BLaER1 (cell line): ENCODE measurements at regions not wholly inside any gene's neighbourhood (a gene's known extent, or its start where the extent isn't known, plus 50 kb on each side); places are given as distances from the start of the nearest gene placed in this dataset.

ENCODE experiments used
- H3K27ac ChIP-seq: shearing (Covaris generic); formaldehyde crosslinking; 2 replicates; pipeline ENCODE4 v1.8.1; 2022
- H3K27me3 ChIP-seq: shearing (Covaris generic); formaldehyde crosslinking; 2 replicates; pipeline ENCODE4 v1.8.1; 2022
- H3K36me3 ChIP-seq: shearing (Covaris generic); formaldehyde crosslinking; 2 replicates; pipeline ENCODE4 v1.8.1; 2022
- H3K4me1 ChIP-seq: shearing (Covaris generic); formaldehyde crosslinking; 2 replicates; pipeline ENCODE4 v1.8.1; 2022
- H3K4me2 ChIP-seq: shearing (Covaris generic); formaldehyde crosslinking; 2 replicates; pipeline ENCODE4 v1.8.1; 2022
- H3K4me3 ChIP-seq: shearing (Covaris generic); formaldehyde crosslinking; 2 replicates; pipeline ENCODE4 v1.8.1; 2022
- H3K9ac ChIP-seq: shearing (Covaris generic); formaldehyde crosslinking; 2 replicates; pipeline ENCODE4 v1.8.1; 2022
- H3K9me3 ChIP-seq: shearing (Covaris generic); formaldehyde crosslinking; 2 replicates; pipeline ENCODE4 v1.8.1; 2022
- H4K20me1 ChIP-seq: shearing (Covaris generic); formaldehyde crosslinking; 2 replicates; pipeline ENCODE4 v1.8.1; 2022
- Cebpa-rat ChIP-seq: shearing (Covaris generic); IDR thresholded peaks from 2 replicates; pipeline ENCODE4 v1.8.1; 2022

DNA sequence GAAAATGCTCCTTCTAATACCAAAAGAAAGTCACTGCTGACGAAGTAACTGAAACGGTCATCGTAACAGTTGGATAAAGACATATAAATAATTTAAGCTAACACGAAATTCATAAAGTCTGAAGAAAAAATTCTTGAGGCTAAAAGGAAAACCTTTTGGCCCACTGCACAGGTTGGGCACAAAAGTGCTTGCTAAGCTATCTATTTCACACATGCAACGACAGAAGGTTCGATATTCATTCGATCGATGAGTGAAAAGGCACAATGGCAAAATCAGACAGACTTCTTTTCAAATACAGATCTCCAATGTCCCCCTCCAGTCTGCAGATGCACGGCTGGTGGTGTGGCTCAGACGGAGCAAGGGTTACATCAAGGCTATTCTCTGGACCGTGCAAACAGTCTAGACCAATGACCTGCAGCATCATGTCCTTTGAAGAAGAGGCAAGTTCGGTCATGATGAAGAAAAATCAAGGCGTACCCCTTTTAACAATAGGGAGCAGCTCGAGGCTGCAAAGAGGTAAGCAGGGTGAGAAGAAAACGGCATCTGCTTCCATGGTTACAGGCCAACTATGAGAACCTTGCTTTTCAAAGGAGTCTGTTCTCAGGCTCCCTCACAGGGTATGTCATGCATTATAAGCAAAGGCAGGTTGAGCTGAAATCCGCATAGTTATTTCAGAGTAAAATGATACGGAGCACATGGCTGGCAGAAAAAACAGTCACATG, 579.6 kb downstream of the USP25 start:
- Histone ChIP-seq H3K4me3 (no peak overlapping the region), H3K9me3 (no peaks in the 10 kb centered on the region), H3K27me3 (no peaks in the 10 kb centered on the region)

DNA sequence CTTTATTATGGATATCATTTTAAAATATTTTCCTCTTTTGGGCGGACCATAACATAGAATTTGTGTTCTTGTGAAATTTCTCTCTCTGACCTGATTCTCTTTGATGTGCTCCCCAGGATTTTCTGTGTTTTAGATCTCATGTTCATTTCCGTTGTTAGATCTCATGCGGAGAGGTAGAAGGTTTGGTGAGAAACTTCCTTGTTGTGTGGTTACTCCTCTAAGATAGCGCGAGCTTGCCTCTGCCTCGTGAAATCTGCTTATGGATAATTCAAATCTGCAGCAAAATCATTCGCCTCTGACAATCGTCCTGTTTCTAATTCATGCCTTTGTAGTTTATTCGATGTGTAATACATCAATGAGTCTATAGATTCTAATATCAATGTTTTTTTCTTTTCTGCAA, 580.4 kb downstream of the USP25 start:
- H4K20me1 ChIP-seq, result no peaks in the 10 kb centered on the region
- H3K4me3 ChIP-seq, result no peak overlapping the region
- H3K27ac ChIP-seq, result no peak overlapping the region
- no peaks in the 10 kb centered on the region for H3K4me1 ChIP-seq
- H3K4me2 ChIP-seq, result no peak overlapping the region
- H3K27me3 ChIP-seq, result no peaks in the 10 kb centered on the region
- no peak overlapping the region for H3K9ac ChIP-seq
- H3K9me3 ChIP-seq, result no peaks in the 10 kb centered on the region
- TF ChIP-seq Cebpa-rat, result no peak
- H3K36me3 ChIP-seq, result no peaks in the 10 kb centered on the region

More for the DNA sequence above, 579.6 kb downstream of the USP25 start:
- Histone ChIP-seq H3K36me3 (no peaks in the 10 kb centered on the region), H3K9ac (no peak overlapping the region), H3K27ac (no peak overlapping the region), H3K4me2 (no peak overlapping the region), H4K20me1 (no peaks in the 10 kb centered on the region), H3K4me1 (no peaks in the 10 kb centered on the region)
- no peak for TF ChIP-seq Cebpa-rat

DNA sequence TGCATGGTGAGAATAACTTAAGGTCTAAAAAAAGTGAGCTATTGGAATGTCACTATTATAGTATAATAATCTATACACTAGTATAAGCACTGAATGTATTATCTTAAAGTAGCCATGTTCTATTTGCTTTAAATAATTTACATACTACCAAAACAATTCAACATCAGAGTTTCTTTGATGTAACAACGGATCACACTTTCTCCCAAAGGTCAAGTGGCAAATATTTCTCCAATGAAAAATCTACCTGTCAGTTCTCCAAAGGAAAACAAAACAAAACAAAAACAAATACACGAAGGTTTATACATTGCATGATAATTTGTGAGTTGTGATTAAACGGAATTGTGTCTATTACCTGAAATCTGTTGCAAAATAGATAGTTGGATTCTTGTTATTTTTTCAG, 581.4 kb downstream of the USP25 start:
- Histone ChIP-seq H3K27ac (no peak overlapping the region), H4K20me1 (no peaks in the 10 kb centered on the region), H3K9me3 (no peaks in the 10 kb centered on the region), H3K36me3 (no peaks in the 10 kb centered on the region), H3K27me3 (no peaks in the 10 kb centered on the region), H3K4me3 (no peak overlapping the region), H3K4me2 (no peak overlapping the region), H3K9ac (no peak overlapping the region), H3K4me1 (no peaks in the 10 kb centered on the region)
- TF ChIP-seq Cebpa-rat, result no peak

DNA sequence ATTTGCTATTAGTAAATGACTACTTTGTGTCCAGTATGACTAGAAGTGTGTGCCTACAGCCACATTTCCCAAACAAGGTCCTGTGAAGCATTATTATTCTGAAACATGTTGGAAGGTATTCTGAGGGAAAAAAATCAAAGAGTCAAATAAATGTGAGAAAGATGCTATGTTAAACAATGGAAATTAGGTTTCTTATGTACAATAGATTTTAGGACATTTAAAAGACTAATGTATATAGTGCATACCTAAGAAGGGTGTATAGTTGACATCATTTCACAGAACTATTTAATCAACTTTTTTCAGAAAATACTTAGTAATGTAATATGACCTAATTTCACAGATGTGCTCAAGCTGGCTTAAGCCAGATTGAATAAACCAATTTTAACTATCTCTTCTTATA, 582.5 kb downstream of the USP25 start:
- Histone ChIP-seq H3K27me3 (no peaks in the 10 kb centered on the region), H3K36me3 (no peaks in the 10 kb centered on the region), H3K27ac (no peak overlapping the region), H3K4me2 (no peak overlapping the region), H4K20me1 (no peaks in the 10 kb centered on the region), H3K9ac (no peak overlapping the region), H3K9me3 (no peaks in the 10 kb centered on the region), H3K4me3 (no peak overlapping the region), H3K4me1 (no peaks in the 10 kb centered on the region)
- no peak for TF ChIP-seq Cebpa-rat

DNA sequence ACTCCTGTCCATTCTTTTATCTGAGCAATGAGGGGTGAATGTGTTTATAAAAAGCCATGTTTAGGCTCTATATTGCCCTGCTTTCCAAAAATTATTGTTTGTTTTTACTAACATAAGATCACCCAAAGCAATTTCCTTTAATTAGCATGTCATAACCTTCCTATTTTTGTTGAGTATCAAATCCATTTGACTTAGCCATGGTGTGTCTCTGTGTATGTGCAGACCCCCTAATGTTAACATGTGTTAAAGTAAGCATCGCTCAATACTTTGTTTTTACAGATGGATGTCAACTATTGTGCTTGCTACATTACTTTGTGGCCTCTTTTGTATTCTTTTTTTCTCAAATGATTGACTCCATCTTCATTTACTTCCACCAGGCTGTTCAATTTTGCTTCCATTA, 585.4 kb downstream of the USP25 start:
- no peaks in the 10 kb centered on the region for H3K4me1 ChIP-seq
- H3K27me3 ChIP-seq, result no peaks in the 10 kb centered on the region
- H3K4me2 ChIP-seq, result no peak overlapping the region
- H3K9me3 ChIP-seq, result no peaks in the 10 kb centered on the region
- H3K27ac ChIP-seq, result no peak overlapping the region
- no peak overlapping the region for H3K9ac ChIP-seq
- no peak for TF ChIP-seq Cebpa-rat
- no peaks in the 10 kb centered on the region for H3K36me3 ChIP-seq
- no peak overlapping the region for H3K4me3 ChIP-seq
- H4K20me1 ChIP-seq, result no peaks in the 10 kb centered on the region

DNA sequence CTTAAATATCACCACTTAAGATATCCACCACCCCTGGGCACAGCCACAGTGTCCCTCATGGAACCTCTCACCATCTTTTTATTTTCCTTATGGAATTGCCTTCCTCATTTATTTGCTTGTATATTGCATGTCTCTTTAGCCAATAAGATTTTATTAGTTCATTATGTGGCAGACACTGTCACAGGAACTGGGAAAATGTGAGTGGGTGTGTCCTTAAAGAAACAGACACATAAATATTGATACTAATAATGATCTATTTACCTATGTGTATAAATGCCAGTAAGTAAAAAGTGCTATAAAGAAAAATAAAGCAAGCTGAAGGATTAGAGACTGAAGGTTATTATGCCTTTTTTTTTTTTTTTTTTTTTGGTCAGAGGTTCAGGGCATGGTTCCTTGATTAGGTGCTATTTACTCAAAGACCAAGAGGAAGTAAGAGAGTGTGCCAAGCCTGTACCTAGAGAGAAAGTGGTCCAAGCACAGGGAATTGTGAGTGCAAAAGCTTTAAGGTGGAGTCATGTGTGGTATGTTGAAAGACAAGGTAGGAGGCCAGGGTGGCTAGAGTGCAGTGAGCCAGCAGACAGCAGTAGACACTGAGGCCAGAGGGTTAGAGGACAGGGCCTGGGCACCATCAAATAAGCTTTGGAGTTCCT, 589.0 kb downstream of the USP25 start:
- no peaks in the 10 kb centered on the region for H3K9me3 ChIP-seq
- no peaks in the 10 kb centered on the region for H3K36me3 ChIP-seq
- no peak overlapping the region for H3K9ac ChIP-seq
- no peak overlapping the region for H3K4me2 ChIP-seq
- H3K27me3 ChIP-seq, result no peaks in the 10 kb centered on the region
- H3K4me1 ChIP-seq, result no peaks in the 10 kb centered on the region
- no peak overlapping the region for H3K4me3 ChIP-seq
- H3K27ac ChIP-seq, result no peak overlapping the region
- no peak for TF ChIP-seq Cebpa-rat
- no peaks in the 10 kb centered on the region for H4K20me1 ChIP-seq

DNA sequence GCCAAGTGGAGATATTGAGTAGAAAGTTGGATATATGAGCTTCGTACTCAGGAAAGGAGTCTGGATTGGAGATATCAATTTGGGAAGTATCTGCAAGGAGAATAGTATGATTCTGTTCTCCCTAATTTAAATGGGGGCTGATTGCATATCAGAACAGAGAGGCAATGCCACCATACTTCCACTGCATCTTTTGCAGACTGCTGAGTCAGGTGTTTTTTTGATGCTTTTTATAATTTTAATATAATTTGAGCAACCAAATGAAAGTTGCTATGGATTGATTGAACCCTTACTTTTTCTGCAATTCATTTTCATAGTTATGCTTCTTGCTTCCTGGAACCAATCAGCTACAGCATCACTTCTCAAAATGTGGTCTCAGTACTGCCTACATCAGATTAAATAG, 590.3 kb downstream of the USP25 start:
- TF ChIP-seq Cebpa-rat, result no peak
- Histone ChIP-seq H3K36me3 (no peaks in the 10 kb centered on the region), H3K27ac (no peak overlapping the region), H3K9me3 (no peaks in the 10 kb centered on the region), H4K20me1 (no peaks in the 10 kb centered on the region), H3K27me3 (no peaks in the 10 kb centered on the region), H3K9ac (no peak overlapping the region), H3K4me2 (no peak overlapping the region), H3K4me3 (no peak overlapping the region), H3K4me1 (no peaks in the 10 kb centered on the region)

DNA sequence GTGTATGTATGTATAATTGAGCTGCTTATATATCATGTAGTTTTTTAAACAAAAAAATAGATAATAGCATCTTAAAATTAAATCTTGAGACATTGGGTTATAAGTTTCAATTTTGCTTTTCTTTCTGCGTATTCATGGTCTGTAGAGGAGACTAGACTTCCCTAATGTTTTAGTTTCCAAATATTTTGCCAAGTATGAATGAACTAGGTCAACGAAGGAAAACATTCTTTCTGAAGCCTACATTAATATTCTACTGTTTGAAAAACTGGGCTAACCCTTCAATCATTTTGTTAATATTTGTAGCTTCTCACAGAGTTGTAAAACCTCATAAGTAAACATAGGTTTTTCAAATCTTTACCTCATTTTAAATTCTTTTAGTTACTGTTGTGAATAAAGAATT, 592.7 kb downstream of the USP25 start:
- Histone ChIP-seq H3K27me3 (no peaks in the 10 kb centered on the region), H4K20me1 (no peaks in the 10 kb centered on the region), H3K4me2 (no peak overlapping the region), H3K36me3 (no peaks in the 10 kb centered on the region), H3K9me3 (no peaks in the 10 kb centered on the region), H3K9ac (no peak overlapping the region), H3K4me1 (no peaks in the 10 kb centered on the region), H3K27ac (no peak overlapping the region), H3K4me3 (no peak overlapping the region)
- TF ChIP-seq Cebpa-rat, result no peak

DNA sequence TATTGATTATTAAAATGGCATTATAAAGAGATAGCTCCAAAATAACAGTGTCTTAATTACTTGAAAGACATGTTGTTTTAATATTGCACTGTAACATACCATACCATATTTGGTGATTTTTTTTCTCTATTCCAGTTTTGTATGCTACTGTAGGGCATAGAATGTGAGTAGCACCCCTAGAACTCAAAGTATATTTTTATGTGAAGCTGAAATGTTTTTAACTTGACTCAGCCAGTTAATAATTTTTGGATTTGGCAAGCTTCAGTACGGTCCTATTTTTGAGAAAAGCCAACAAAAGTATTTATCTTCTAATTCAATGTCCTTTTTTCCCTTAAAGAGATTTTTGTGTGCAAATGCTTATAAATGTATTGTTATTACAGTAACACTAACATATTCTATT, 593.8 kb downstream of the USP25 start:
- H3K9me3 ChIP-seq, result no peaks in the 10 kb centered on the region
- H3K36me3 ChIP-seq, result no peaks in the 10 kb centered on the region
- H3K9ac ChIP-seq, result no peak overlapping the region
- H3K4me2 ChIP-seq, result no peak overlapping the region
- no peak overlapping the region for H3K4me3 ChIP-seq
- TF ChIP-seq Cebpa-rat, result no peak
- H3K27ac ChIP-seq, result no peak overlapping the region
- no peaks in the 10 kb centered on the region for H3K27me3 ChIP-seq
- H4K20me1 ChIP-seq, result no peaks in the 10 kb centered on the region
- H3K4me1 ChIP-seq, result no peaks in the 10 kb centered on the region

DNA sequence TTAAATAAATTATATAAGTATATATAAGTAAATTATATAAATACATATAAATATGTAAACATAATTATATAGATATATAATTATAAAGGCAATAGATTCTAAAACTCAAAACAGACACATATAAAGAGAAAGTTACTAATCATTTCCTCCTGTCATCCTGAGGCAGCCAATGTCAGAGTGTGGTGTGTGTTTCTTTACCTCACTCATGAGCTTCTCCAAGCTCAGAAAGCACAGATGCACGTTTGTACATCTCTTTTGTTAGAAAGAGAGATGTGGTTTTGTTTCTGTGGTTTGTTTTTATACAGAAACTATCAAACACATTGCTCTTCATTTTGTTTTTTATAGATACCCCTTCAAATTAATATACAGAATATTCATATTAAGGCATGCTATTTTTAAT, 594.8 kb downstream of the USP25 start:
- no peaks in the 10 kb centered on the region for H3K27me3 ChIP-seq
- H3K4me3 ChIP-seq, result no peak overlapping the region
- H3K4me2 ChIP-seq, result no peak overlapping the region
- H3K36me3 ChIP-seq, result no peaks in the 10 kb centered on the region
- no peaks in the 10 kb centered on the region for H3K4me1 ChIP-seq
- H3K9ac ChIP-seq, result no peak overlapping the region
- H3K9me3 ChIP-seq, result no peaks in the 10 kb centered on the region
- H4K20me1 ChIP-seq, result no peaks in the 10 kb centered on the region
- no peak for TF ChIP-seq Cebpa-rat
- H3K27ac ChIP-seq, result no peak overlapping the region
